ENCODE measurements at regions not wholly inside any gene's neighbourhood (a gene's known extent, or its start where the extent isn't known, plus 50 kb on each side); places are given as distances from the start of the nearest gene placed in this dataset.
"Not testable (repeated sequence)": the region's sequence is repeated elsewhere in the genome, so short reads cannot be mapped to it uniquely, and the experiment has no call there.

DNA sequence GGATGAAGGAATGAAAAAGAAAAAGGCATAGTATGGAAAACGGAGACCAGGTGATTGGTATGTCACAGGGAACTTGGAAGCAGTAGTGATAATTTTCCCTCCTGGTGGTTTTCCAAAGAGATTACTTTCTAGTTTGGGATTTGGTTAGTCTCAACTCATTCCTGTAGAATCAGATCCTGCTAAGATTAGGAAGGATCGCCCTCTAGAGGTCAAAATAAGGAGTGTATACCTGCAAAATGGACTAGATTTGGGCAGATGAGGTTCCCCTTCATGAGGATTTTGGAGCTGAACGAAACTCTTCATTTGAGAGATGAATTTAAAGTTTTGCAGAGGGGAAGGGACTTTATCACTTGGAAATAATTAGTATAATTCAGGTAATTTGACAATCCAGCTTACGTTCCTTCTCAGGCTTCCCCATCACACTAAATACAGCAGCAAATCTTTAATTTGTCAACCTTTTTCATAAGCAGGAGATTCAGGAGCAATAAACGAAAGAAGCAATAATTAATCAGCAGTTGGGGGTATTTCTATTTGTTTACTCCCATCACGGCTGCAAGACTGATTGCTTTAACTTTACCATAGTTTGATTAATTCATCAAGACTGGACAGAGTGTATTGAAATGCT is 65.2 kb downstream of the CCDC195 start:
- DNase-seq (ENCODE audit: low spot score), result peak; percentile 57

DNA sequence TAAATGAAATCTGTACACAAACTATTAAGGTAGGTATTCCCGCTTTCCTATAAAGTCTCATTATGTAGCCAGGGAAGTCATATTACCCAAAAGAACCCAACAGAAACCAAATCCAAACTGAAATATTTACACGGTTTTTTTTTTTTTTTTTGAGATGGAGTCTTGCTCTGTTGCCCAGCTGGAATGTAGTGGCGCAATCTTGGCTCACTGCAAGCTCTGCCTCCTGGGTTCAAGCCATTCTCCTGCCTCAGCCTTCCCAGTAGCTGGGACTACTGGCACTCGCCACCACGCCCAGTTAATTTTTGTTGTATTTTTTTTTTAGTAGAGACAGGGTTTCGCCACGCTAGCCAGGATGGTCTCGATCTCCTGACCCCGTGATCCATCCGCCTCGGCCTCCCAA is 62.5 kb upstream of the CUL3 start:
- DNase-seq (ENCODE audit: low spot score), result not testable (repeated sequence)

DNA sequence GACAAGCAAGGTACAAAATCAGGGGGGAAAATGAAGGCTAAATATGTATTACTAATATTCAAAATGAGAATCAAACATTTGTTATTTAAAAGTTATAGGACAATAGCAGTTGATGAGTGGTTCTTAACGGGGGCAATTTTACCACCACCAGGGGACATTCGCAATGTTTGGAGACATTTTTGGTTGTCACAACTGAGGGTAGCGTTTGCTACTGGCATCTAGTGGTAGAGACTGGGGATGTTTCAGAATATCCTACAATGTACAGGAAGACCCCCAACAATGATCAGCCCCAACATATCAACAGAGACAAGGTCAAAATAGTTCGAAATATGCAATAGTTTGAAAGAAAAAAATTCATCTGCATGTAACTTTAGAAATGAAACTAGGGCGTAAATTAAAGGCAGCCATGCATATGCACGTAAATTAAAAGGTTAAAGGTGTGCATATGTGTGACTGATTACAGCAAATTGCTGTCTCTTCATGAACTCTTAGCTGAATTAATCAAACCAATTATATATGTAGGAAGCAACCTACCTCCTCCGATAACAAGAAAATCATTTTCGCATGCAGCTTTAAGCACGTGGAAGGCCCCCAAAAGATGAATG is 61.2 kb upstream of the CUL3 start:
- DNase-seq (ENCODE audit: low spot score), result peak; percentile 5

DNA sequence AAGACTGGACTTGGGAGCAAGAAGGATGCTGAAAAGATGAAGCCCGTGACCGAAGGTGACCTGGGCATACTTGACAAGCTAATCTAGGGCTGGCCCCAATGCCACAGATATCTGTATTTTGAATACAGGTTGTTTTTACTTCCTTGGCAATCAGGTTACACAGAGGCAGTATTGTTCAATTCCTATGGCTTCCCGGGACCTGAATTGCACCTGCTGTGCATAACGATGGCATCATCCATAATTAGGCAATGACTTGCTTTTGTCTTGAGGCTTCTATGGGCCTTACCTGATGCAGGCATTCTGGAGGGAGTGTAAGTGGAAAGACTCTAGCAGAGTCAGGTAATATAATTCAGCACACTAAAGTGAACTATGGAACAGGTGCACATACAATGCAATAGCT is 60.6 kb upstream of the CUL3 start:
- DNase-seq (ENCODE audit: low spot score), result no peak

DNA sequence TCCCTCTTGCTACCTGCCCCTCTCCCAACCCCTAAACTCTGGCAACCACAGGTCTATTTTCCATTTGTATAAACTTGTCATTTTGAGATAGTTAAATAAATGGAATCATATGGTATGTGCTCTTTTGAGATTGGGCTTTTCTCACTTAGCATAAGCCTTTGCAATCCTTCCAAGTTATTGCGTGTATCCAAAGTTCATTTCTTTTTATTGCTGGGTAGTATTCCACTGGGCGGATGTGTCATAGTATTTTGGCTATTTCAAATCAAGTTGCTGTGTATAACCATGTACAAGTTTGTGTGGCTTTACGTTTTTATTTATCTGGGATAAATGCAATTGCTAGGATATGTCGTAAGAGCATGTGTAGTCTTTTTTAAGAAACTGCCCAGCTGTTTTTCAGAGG is 55.5 kb upstream of the CUL3 start:
- DNase-seq (ENCODE audit: low spot score), result no peak

DNA sequence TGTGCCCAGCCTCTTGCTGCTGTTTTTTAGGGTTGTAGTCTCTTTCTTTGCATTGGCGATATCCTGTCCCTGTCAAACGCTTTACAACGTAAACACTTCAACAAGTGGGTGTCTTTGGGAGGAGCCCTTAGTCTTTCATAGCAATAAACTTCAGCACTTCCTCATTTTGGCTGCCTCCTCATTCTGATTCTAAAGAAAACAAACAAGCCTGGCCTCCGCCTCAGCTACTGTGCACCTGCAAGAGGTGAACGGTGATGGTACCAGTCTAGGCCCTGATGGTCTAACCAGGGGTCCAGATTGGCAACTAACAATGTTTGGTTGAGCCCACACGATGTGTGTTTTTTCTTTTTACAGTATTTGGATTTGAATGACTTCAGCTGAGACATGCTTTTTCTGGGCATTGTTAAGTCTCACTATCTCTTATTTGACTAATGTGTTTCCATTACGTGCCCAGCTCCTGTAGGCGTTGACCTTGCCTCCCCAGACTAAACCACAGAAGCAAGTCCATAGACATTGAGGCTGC is 53.2 kb upstream of the CUL3 start:
- peak; percentile 5 for DNase-seq (ENCODE audit: low spot score)
